ENCODE measurements at regions not wholly inside any gene's neighbourhood (a gene's known extent, or its start where the extent isn't known, plus 50 kb on each side); places are given as distances from the start of the nearest gene placed in this dataset.

DNA sequence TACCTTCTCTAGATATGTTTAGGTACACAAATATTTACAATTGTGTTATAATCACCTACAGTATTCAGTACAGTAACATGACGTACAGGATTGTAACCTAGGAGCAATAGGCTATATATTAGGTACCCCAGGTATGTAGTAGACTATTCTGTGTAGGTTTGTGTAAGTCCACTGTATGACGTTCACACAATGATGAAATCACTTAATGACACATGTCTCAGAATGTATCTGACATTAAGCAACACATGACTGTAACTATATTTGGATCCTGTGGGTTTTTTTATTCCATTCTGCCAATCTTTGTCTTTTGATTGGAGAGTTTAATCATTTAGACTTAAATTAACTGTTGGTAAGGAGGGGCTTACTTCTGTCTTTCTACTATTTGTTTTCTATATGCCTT, 52.1 kb downstream of the STYXL2 start:
- no peak for DNase-seq (ENCODE audit: low spot score)

DNA sequence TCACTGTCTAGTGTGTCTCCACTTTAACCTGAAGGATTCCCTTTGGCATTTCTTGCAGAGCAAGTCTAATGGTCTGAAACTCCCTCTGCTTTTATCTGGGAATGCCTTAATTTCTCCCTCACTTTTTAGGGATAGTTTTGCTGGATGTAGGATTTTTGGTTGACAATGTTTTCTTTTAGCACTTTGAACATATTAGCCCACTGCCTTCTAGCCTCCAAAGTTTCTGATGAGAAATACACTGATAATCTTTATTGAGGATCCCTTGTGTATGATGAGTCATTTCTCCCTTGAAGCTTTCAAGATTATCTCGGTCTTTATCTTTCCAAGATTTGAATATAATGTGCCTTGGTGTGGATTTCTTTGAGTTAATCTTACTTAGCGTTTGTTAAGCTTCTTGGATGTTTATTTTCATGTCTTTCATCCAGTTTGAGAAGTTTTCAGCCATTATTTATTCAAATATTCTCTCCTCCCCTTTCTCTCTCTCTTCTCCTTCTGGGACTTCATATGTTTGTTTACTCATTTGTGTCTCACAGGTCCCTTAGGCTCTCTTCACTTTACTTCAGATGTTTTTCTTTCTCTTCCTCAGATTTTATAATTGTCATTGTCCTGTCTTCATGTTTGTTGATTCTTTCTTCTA, 53.1 kb downstream of the STYXL2 start:
- no peak for DNase-seq (ENCODE audit: low spot score)

DNA sequence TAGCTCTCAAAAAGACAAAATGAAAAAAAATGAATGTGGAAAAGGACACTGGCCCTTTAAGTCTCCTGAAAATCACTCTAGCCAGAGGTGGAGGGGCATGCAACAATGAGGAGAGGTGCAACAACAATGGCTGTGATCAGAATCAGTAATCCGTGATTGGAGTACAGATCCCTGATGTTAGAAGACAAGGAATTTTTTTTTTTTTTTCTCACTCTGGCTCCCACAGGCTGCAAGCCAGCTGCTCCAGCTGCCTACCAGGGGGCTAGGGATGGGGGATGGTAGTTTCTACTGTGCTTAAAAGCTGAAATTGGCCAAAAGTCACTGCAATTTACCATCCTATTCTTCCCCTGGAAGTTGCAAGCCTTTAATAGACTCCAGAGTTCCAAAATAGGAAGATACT, 54.5 kb downstream of the STYXL2 start:
- DNase-seq (ENCODE audit: low spot score) = no peak

DNA sequence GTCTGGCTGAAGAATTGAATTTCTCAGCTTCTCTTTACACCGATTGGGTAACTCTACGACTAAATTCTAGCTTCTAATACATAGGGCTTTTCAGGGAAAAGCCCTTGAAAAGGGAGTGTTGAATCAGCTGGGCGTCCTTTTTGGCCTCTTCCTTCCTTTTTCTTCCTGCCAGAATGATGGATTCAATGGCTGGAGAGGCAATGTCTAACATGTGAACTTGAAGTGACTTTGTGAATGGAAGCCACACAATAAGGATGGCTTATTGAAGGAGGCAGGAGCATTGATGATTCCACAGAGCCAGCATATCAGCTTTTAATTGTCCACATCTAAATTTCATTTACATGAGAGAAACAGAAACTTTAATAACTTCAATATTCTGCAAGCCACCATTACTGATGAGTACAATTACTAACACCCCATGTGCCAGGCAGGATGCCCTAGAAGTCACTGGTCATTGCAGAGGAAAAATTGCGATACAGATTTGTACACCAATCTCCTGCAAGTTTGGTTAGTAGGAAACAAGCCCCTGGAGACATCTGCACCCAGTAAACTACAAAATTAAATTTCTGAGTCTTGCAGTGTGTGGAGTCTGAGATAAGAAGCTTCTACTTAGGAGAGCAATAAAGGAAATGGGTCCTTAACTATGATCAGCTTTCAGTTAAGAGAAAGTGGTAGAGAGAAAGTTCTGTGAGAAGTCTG, 56.1 kb downstream of the STYXL2 start:
- no peak for DNase-seq (ENCODE audit: low spot score)

DNA sequence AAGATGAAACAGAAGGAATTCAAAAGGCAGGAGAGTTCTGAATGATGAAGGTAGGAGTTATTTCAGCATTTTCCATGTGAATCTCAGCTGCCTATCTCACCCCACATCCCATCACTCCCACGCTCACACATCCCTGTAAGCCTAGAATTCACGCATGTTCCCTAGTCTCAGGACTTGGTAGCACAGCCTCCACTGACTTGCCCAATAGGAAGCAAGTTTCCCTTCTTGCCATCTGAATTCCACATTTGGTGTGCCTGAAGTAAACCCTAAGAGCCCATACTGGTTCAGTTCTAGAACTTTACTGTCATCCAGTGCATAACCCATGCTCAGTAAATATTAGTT, 56.6 kb downstream of the STYXL2 start:
- DNase-seq (ENCODE audit: low spot score) = no peak

DNA sequence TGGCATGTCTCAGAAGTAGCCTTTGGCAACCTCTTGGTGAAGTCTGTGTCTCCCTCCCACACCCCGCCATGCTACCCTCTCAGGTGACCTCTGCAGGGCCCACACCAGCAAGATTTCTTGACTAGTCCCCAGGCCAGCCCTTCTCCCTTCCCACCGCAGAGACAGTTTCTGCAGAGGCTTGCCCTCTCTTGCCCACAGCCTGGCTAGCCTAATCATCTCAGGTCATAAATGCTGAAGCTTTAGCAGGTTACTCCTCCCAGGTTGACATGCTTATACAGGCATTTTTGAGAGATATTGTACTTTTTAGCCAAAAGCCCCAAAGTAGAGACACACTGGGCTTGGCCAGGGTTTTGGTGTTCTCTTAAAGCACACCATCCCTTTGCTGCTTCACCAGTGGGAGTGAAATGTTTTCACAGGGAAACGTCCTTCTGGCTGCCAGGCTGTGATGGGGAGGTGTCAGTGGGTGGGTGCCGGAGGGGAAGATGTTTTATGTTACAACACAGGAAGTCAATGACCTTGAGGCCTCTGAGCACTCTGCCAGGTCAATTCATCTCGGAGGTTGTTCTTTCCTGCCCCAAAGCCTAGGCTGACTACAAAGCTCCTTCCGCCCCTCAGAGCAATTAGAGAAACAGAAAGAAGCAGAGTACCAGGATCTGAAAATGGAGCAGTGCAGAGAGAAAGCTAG, 58.5 kb downstream of the STYXL2 start:
- no peak for DNase-seq (ENCODE audit: low spot score)

DNA sequence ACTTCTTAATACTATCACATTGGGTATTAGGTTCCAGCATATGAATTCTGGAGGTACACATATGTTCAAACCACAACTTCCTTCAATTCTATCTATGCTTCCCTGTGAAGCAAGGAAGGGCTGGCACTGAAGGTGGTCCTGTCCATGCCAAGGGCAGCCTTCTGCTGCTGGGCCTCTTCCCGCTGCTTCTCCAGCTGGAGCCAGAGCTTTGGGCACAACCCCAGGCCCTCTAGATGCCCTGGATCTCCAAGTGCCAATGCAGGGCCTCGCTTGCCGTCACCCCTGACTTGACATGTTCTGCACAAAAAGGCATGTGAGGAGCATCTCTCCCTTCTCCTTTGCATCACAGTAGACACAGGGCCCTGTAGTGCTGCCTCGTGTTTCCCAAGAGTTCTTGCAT, 62.6 kb downstream of the STYXL2 start:
- DNase-seq (ENCODE audit: low spot score) = no peak

DNA sequence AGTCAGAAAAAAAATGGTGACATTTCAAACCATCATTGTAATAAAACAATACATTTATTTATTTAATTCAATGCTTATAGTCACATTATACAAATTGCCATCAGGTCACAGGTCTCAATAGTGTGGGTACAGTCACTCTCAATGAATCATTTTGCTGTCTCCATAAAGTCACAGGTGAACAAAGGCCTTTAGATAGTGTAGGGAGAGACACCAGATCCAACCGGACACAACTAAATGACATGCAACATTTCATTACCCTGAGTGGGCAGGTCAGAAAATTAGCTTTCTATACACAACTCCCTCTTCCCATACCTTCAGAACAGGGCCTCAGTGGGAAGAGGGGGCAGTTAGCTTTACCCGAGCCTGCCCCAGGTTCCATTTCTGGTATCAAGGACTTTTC, 63.2 kb downstream of the STYXL2 start:
- no peak for DNase-seq (ENCODE audit: low spot score)

DNA sequence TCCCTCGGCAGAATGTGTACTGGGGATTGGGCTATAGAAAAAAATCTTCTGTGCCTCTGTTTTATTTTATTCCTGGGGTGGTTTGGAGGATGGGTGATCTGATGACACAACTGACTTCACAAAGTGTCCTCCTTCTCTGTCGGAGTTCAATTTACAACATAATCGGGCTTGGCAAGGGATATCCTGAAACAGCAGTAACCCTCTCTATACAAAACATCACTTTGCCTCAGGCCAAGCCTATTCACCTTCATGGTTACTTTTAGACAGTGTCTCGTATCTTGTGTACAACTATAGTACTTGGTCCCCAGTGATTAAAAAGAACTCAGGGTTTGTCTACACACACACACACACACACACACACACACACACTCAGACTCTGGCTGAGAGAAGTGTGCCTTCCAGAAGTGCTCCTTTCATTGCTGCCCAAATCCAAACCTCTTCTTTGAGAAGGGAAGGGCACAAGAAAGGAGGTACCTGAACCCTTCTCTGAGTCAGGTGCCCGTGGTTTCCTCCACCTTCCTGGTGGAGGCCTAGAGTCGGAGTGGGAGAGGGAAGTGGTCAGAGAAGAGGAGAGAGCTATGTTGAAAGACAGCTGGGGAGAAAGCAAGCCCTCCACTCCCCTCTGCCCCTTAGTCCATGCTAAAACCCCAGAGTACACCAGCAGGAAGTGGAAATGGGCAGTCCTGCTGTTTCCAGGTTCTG, 62.4 kb upstream of the POU2F1 start:
- no peak for DNase-seq (ENCODE audit: low spot score)

DNA sequence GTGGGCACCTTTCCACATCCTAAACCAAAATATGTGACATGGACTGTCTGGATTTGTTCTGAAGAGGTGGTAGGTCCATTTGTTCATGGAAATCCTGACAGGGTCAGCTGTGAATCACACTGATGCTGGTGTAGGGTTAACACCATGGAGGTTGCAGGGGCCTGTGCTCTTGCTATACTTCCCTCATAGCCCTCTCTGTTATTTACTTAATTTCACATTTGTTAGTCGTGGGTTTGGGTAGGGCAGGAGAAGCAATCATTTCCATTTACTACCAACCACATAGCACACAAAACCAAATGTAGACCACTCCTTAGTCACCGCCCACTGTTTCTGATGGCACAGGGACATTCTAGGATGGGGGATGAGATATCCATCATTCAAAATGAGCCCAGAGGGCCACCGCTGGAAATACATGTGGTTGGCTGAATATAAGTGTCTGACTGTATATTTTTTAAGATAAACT, 61.8 kb upstream of the POU2F1 start:
- DNase-seq (ENCODE audit: low spot score) = no peak

DNA sequence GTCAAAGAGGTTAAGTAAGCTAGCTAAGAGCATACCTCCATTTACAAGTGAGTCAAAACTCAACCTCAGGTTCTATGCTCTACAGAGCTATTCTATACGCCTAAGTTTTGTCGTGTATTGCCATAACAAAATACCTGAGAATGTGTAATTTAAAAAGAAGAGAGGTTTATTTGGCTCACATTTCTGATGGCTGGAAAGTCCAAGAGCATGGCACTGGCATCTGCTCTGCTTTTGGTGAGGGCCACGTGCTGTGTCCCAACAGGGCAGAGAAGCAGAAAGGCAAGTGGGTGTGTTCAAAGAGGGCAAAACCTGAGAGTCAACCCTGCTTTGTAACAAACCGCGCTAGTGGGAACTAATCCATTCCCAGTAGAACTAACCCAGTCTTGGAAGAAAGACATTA, 60.9 kb upstream of the POU2F1 start:
- DNase-seq (ENCODE audit: low spot score) = no peak

DNA sequence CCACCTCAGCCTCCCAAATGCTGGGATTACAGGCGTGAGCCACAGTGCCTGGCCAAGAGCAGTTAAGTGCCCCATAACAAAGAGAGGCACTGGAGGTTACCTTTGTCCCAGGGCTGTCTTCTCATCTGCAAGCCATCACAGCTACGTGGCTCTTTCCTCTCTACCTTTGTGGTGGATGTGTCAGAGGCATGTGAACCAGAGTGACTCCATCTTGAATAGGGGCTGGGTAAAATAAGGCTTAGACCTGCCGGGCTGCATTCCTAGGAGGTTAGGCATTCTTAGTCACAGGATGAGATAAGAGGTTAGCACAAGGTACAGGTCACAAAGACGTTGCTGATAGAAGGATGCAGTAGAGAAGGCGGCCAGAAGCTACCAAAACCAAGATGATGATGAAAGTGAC, 59.4 kb upstream of the POU2F1 start:
- no peak for DNase-seq (ENCODE audit: low spot score)

DNA sequence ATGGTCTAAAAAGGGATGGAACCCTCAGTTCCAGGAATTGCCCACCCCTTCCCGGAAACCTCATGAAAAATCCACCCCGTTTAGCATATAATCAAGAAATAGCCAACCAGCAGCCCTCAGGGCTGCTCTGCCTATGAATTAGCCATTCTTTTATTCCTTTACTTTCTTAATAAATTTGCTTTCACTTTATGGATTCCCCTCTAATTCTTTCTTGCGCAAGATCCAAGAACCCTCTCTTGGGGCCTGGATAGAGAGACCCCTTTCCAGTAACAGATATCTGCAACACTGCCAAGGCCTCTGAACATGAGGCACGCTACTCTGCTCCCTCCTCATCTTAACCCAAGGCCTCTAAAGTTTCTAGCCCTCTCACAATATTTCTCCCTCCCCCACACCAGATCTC, 58.9 kb upstream of the POU2F1 start:
- DNase-seq (ENCODE audit: low spot score) = no peak

DNA sequence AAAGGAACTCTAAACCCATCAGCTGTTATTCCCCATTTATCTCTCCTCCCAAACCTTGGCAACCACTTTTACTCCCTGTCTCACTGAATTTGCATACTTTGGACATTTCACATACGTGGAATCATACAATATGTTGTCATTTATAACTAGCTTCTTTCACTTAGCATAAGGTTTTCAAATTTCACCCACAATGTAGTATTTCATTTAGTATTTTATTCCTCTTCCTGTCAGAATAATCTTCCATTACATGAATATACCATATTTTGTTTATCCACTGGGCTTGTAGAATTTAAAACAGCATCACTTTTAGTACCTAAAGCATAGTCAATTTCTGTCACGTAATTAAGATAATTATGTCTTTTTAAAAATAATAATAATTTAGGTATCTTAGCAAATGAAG, 55.5 kb upstream of the POU2F1 start:
- DNase-seq (ENCODE audit: low spot score) = no peak

DNA sequence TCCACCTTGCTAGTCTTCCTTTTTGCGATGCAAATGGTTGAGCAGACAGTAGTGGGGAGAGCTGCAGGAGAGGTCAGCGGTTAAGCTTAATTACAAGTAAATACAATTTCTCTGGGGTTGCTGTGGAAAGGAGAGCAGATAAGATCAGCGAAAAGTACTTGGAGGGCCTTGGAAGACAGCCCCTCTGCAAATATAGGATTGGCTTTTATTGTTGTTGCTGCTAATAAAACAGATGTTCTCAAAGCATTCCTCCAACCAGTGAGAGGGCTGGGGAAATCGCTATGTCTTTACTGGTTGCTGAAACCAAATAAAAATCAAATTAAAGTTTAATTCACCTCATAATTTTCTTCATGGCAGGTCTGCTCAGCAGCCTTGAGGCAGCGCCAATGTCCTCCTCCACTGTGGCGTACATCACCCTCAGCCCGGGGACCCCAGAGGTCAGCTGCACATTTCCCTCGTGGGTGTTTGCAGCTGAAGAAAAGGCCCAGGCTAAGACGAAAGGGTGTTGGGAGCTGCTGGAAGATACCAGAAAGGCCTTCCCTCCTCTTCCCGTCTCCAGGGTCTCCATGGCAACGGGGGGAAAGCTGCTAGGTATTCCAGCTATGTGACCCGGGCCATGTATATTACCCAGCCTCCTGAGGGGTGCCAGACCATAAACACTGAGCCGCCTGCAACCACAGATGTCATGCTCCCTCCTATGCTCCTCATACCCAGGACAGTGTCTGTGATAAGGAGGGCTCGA, 54.6 kb upstream of the POU2F1 start:
- DNase-seq (ENCODE audit: low spot score) = peak; percentile 86

DNA sequence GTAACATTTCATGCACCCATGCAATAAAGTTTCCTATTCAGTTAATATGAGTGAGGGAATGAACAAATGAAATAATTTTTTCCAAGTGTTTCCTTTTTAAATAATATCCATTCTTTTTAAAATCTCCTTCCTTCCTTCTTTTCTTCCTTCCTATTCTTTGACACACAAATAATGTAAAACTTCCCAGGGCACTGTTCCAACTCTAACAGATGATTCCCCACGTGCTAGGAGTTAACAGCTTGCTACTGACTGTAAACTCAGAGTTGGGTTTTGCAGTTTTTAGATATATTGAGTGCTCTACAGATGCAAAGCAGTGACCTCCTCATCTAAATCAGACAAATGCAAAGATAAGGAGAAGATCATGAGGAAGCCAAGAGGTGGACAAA, 54.0 kb upstream of the POU2F1 start:
- DNase-seq (ENCODE audit: low spot score) = no peak

DNA sequence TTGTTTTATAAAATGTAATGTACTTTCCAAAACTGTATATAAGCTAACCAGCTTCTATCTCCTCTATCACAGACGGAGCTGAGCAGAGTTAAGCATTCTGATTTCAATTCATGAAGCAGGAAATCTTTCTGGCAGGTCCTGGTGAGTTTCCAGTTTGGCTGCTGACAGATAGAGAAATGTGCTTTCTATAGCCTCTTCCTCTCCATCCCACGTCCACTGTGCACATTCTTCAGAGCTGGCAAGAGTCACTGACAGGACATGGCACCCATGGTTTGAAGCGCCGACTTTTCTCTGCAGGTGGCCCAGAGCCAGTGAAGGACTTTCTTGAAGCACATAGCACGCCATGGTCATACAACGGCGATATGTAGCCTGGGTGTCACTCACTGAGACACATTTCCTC, 52.3 kb upstream of the POU2F1 start:
- no peak for DNase-seq (ENCODE audit: low spot score)

DNA sequence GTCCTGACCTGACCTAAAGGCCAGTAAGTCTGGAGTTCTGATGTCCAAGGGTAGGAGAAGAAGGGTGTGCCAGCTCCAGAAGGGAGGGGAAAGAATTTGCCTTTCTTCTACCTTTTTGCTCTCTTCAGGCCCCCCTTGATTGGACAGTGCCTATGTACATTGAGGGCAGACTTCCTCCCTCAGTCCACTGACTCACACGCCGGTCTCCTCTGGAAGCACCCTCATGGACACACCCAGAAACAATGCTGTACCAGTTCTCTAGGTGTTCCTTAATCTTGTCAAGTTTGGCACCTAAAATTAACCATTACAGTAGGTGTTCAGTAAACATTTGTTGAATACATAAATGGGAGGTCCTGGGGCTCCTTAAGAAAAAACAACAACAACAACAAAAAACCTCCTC, 51.0 kb upstream of the POU2F1 start:
- DNase-seq (ENCODE audit: low spot score) = no peak
